GM19328 (cell line): ENCODE measurements at regions not wholly inside any gene's neighbourhood (a gene's known extent, or its start where the extent isn't known, plus 50 kb on each side); places are given as distances from the start of the nearest gene placed in this dataset.
A peak's percentile ranks its signal among the peaks of the same experiment; 100 is the strongest.
"Not testable (repeated sequence)": the region's sequence is repeated elsewhere in the genome, so short reads cannot be mapped to it uniquely, and the experiment has no call there.

Source experiments
- ATAC-seq: cut with Tn5 transposase; IDR thresholded peaks from one replicate; pipeline ENCODE4 v1.9.1; 2021; ENCODE audit warnings: mild to moderate bottlenecking, moderate library complexity; ENCODE audit not compliant: unreplicated experiment

DNA sequence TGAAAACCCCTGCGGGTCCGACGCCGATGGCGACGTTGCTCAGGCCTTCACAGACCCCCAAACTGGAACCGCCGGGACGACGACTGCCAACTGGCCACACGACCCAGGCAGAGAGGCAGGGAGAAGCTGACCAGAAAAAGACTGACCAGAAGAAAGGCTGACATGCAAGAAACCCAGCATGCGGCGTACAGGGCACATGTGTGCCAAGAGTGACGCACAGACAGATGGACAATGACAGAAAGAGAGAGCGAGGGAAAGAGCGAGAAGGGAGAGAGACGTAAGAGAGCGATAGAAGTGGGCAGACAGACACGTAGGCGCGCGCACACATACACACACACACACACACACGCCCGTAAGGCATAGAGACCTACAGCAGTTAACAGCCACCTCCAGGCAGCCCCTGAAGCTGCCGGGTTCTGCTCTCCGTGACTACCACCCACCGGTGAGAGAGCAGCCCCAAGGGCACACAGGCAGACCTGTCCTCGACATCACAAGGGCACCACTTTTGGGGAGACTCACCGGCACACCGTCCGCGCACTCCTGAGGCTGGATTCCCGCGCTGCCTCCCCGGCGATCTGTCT lies 67.2 kb upstream of the ZNF527 start:
- no peak for ATAC-seq

DNA sequence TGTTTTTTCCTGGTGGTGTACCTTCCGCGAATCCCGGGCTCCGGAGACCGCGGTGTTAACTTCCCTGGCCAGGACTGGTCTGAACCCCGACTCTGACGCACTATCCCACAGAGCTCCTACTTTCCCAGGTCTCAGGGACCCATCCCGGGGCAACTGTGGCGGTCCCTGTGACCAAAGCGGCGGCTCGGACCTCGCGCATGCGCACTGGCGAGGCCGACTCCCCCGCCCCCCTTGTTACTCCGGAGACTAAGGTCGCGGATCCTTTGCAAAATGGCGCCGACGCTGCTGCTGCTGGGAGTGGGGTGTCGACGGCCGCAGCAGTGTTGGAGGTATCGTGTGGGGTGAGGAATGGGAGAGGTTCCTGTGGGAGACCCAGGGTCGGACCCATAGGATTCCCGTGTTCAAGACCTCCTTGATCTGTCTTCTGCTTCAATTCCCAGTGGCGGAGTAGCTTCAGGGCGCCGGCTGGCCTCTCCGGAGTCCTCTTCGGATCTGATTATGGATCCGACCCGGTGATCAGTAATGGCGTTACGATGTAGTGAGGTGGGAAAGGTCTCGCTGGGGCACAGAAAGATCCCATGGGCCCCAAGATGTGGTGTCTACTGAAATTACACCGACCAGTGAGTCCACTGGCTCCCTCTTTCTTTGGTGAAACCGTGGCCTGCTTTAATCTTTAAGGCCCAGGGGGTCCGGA lies 66.6 kb upstream of the ZNF527 start:
- no peak for ATAC-seq

DNA sequence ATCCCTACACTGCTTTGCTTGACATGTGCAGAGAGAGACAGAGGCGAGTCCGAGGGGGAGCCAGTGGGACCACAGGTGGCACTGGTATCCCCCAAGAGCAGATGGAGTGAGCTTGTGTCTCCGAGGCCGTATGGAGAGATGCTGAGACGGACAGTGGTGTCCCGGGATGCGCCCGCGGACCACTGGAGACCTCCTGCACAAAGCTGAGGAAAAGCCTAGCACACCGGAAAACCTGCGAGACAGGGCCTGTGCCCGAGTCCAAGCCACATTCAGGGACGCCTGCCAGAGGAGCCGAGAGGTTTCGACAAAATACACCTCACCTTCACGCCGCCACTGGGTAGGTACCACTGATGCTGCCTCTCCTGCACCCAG lies 66.0 kb upstream of the ZNF527 start:
- ATAC-seq: no peak

DNA sequence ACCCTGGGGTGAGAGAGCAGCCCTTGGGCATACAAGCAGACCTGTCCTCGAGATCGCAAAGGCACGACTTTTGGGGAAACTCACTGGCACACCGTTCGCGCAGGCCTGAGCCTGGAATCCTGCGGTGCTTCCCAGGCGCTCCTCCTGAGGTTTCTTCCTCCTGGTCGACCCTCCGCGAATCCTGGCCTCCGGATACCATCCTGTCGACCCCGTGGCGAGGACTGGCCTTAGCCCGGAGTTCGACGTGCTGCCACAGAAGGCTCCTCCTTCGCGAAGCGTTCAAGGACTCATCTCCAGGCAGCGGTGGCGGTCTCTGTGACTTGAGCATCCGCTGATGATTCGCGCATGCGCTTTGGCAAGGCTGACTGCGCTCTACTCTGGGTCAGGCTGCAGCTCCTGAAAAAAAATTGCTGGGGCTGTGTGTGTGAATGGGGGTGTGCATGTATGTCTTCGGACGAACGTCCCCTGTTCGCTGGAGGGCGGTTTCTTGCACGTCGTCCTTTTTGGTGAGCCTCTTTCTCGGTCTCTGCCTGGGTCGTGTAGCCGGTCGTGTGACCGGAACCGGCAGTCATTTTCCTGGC lies 64.4 kb upstream of the ZNF527 start:
- ATAC-seq: no peak

DNA sequence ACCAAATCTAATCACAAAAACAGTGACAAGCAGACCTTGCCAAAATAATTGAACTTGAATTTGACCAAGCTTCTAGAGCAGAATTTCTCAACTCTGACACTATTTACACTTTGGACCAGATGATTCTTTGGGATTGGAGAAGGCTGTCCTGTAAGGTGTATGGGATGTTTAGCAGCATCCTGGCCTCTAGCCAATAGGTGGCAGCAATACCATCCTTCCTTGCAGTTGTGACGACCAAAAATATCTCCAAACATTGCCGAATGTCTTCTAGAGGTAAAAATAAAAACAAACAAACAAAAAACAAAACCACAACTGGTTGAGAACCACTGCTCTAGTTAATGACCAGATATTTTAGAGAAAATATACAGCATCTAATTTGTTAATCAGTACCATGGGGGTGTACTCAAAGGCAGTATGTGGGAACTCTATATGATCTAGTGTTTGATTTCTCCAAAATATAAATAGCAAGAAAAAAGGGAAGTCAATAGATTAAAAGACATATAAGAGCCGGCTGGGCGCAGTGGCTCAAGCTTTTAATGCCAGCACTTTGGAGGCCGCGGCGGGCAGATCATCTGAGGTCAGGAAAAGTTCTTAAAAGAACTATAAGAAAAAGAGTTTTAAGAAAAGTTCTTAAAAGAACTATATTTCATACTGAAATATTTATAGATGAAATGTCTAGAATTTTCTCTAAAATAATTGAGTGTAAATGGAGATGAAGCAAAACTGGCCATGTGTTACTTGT lies 60.9 kb upstream of the ZNF527 start:
- ATAC-seq: no peak

DNA sequence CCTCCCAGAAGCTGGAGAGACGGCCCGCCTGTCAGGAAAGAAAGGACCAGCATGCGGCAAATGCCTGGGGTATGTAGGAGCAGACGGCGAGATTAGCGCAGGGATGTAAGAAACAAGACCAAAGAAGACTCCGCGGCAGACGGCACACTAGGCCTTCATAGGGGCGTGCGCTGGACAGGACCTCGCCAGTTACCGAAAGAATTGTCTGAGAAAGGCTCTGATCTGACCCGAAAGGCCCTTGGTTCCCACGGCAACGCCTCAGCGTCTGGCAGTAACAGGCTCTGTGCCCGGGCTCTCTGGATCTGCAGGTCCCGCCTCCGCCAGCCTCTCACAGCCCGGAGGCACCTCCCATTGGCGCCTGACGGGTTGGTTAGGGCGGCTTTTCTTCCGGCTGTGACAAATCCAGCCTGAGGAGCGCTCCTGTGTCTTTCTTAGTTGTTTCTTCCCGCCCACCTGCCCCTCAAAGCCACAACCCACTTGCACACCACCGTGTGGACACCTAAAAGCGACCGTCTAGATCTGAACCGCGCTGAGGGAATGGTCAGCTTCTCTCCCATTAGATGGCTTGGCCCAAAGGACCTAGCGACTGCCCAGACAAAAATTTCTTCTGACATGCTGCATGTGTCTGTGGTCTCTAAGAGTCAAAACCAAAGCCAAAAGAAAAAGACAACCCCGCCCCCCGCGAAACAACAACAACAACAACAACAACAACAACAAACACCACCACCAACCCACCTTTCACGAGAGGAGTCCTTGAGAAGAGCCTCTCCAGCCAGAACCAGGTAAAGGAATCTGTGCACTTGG lies 58.2 kb upstream of the ZNF527 start:
- not testable (repeated sequence) for ATAC-seq

DNA sequence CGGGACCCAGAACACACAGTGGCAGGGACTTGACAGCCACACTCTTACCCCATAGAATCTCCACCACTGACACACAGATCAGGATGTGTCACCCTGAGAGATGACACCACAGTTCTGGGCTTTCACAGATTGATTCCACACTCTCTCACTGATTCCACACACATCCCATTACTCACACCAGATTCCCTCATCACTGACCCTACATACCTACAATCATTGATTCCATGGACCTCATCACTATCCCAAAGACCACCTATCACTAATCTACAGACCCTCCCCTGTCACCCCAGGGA lies 57.6 kb upstream of the ZNF527 start:
- ATAC-seq: no peak

DNA sequence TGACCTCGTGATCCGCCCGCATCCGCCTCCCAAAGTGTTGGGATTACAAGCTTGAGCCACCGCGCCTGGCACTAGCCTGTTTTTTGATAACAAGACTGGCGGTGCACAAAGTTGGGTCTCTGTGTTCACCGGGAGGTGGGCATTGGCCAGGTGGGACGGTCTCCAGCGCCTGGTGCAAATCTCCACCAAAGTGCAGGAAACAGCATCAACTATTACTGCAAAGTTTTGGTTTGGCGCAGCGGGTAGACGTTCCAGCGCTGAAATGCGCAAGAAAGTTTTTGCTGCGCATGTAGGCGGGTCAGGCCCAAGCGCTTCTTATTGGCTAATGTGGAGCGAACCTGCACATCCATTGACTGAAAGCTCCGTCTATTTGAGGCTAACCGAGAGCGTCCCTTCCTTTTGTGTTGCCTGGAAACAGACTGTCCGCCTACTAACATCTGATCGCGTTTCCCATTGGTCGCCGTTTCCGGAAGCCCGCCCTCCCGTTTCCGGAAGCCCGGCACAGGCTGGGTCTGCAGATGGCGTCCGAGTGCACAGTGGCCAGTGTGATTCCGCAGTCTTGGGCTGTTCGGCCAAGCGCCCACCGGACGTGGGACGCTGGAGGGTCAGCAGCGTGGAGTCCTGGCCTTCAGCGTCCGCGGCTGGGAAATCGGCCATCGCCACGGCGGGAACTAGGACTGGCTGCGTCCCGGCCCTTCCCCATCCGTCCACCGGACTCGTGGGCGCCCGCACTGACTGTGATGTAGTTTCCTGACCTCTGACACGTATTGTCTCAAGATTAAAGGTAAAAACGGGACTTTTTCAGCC lies 53.3 kb upstream of the ZNF527 start:
- ATAC-seq: peak; percentile 98

DNA sequence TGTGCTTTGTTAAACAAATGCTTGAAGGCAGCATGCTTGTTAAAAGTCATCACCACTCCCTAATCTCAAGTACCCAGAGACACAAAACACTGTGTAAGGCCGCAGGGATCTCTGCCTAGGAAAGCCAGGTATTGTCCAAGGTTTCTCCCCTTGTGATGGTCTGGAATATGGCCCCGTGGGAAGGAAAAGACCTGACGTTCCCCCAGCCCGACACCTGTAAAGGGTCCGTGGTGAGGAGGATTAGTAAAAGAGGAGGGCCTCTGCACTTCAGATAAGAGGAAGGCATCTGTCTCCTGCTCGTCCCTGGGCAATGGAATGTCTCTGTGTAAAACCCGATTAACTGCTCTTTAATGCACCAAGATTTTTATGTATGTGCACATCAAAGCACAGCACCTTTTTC lies 49.9 kb upstream of the ZNF527 start:
- ATAC-seq: not testable (repeated sequence)
